T follicular helper cell (primary cell): ENCODE measurements at regions not wholly inside any gene's neighbourhood (a gene's known extent, or its start where the extent isn't known, plus 50 kb on each side); places are given as distances from the start of the nearest gene placed in this dataset.

Experiments used
- DNase-seq: peaks from one replicate; pipeline ENCODE4 v3.0.0-alpha.2; 2020; ENCODE audit warnings: low read depth

GRCh38 chr5:158368686-158369085, 509.7 kb upstream of the CLINT1 start:
- DNase-seq = no peak

- no peak for DNase-seq
Observed at GRCh38 chr5:158364367-158364766, 505.4 kb upstream of the CLINT1 start.

GRCh38 chr5:158354958-158355357, 496.0 kb upstream of the CLINT1 start:
- DNase-seq = no peak

GRCh38 chr5:158351485-158352125, 492.7 kb upstream of the CLINT1 start:
- DNase-seq = no peak

GRCh38 chr5:158349987-158350386, 491.0 kb upstream of the CLINT1 start:
- DNase-seq = no peak

GRCh38 chr5:158344376-158344775, 485.4 kb upstream of the CLINT1 start:
- DNase-seq = no peak

- no peak for DNase-seq
Observed at GRCh38 chr5:158340608-158341007, 481.7 kb upstream of the CLINT1 start.

- no peak for DNase-seq
Observed at GRCh38 chr5:158326256-158326655, 467.3 kb upstream of the CLINT1 start.

- no peak for DNase-seq
Observed at GRCh38 chr5:158324236-158324635, 465.3 kb upstream of the CLINT1 start.

GRCh38 chr5:158322620-158323019, 463.7 kb upstream of the CLINT1 start:
- no peak for DNase-seq

- DNase-seq = no peak
Observed at GRCh38 chr5:158320934-158321333, 462.0 kb upstream of the CLINT1 start.

GRCh38 chr5:158320178-158320674, 461.3 kb upstream of the CLINT1 start:
- no peak for DNase-seq

GRCh38 chr5:158317507-158317906, 458.6 kb upstream of the CLINT1 start:
- no peak for DNase-seq

GRCh38 chr5:158313733-158314464, 455.0 kb upstream of the CLINT1 start:
- DNase-seq = no peak

GRCh38 chr5:158313027-158313732, 454.2 kb upstream of the CLINT1 start:
- no peak for DNase-seq

- DNase-seq = no peak
Observed at GRCh38 chr5:158309088-158309807, 450.3 kb upstream of the CLINT1 start.

- DNase-seq = no peak
Observed at GRCh38 chr5:158308429-158309025, 449.6 kb upstream of the CLINT1 start.

- DNase-seq = no peak
Observed at GRCh38 chr5:158305861-158306260, 446.9 kb upstream of the CLINT1 start.

- no peak for DNase-seq
Observed at GRCh38 chr5:158304607-158305006, 445.7 kb upstream of the CLINT1 start.

- no peak for DNase-seq
Observed at GRCh38 chr5:158303883-158304282, 444.9 kb upstream of the CLINT1 start.

- no peak for DNase-seq
Observed at GRCh38 chr5:158303275-158303674, 444.3 kb upstream of the CLINT1 start.

GRCh38 chr5:158302029-158302428, 443.1 kb upstream of the CLINT1 start:
- DNase-seq = no peak
